HL-60 (cell line): ENCODE measurements at regions not wholly inside any gene's neighbourhood (a gene's known extent, or its start where the extent isn't known, plus 50 kb on each side); places are given as distances from the start of the nearest gene placed in this dataset.
"Not testable (repeated sequence)": the region's sequence is repeated elsewhere in the genome, so short reads cannot be mapped to it uniquely, and the experiment has no call there.

Experiments used
- DNase-seq, 2 experiments: peaks; one replicate each; pipeline ENCODE4 v3.0.0-alpha.2; 2010 to 2020; ENCODE audit warnings: low read depth in 1 of 2, low spot score in 1 of 2
- H3K27ac ChIP-seq: fragments of 250-450 bp; sonication (Bioruptor Pico); replicated peaks from 2 replicates; pipeline ENCODE4 v1.5.1; 2020; ENCODE audit warnings: mild to moderate bottlenecking, moderate library complexity
- H3K27me3 ChIP-seq: fragments of 250-450 bp; sonication (Bioruptor Pico); 2 replicates; pipeline ENCODE4 v1.5.1; 2021; ENCODE audit warnings: mild to moderate bottlenecking, moderate library complexity; ENCODE audit not compliant: insufficient read depth, poor library complexity, severe bottlenecking
- H3K4me3 ChIP-seq: replicated peaks from 2 replicates; pipeline ENCODE4 v1.5.1; 2011; ENCODE audit warnings: mild to moderate bottlenecking, control low read depth, low read length; ENCODE audit not compliant: insufficient read depth
- CTCF ChIP-seq: IDR thresholded peaks from one replicate; pipeline ENCODE4 v1.5.1; 2011; ENCODE audit warnings: low read length, control low read depth, inconsistent platforms; ENCODE audit not compliant: insufficient read depth
- GABPA ChIP-seq: IDR thresholded peaks from 2 replicates; pipeline ENCODE4 v1.6.1; 2012; ENCODE audit warnings: low read depth
- POLR2AphosphoS5 ChIP-seq: IDR thresholded peaks from 2 replicates; pipeline ENCODE4 v1.6.1; 2012; ENCODE audit warnings: low read depth
- REST ChIP-seq: IDR thresholded peaks from 2 replicates; pipeline ENCODE4 v1.6.1; 2012; ENCODE audit warnings: low read depth; ENCODE audit not compliant: insufficient replicate concordance
- SPI1 ChIP-seq: IDR thresholded peaks from 2 replicates; pipeline ENCODE4 v1.6.1; 2012; ENCODE audit warnings: low read depth, mild to moderate bottlenecking, borderline replicate concordance

- H3K27me3 ChIP-seq, result no peaks in the 10 kb centered on the region
- H3K27ac ChIP-seq, result no peak overlapping the region
- no peak overlapping the region for H3K4me3 ChIP-seq
- no peak for TF ChIP-seq CTCF
- no peak for TF ChIP-seq GABPA
- no peak for TF ChIP-seq REST
- no peak for TF ChIP-seq SPI1
- TF ChIP-seq POLR2AphosphoS5, result no peak
- DNase-seq, result no peak
These were observed 123.8 kb upstream of the ID2 start for GRCh38 chr2:8558096-8558495.

- no peak for DNase-seq
- Histone ChIP-seq H3K27me3 (no peaks in the 10 kb centered on the region), H3K4me3 (no peak overlapping the region), H3K27ac (no peak overlapping the region)
- TF ChIP-seq REST, result no peak
- no peak for TF ChIP-seq CTCF
- no peak for TF ChIP-seq POLR2AphosphoS5
- TF ChIP-seq GABPA, result no peak
- TF ChIP-seq SPI1, result no peak
These were observed 122.9 kb upstream of the ID2 start for GRCh38 chr2:8558956-8559355.

GRCh38 chr2:8559805-8560204 lies 122.1 kb upstream of the ID2 start:
- no peak for DNase-seq
- Histone ChIP-seq H3K27me3 (no peaks in the 10 kb centered on the region), H3K4me3 (no peak overlapping the region), H3K27ac (no peak overlapping the region)
- TF ChIP-seq CTCF (no peak), POLR2AphosphoS5 (no peak), GABPA (no peak), SPI1 (no peak), REST (no peak)

GRCh38 chr2:8561692-8562091 lies 120.2 kb upstream of the ID2 start:
- H3K27me3 ChIP-seq, H3K27ac ChIP-seq, DNase-seq, H3K4me3 ChIP-seq: not testable (repeated sequence)
